ENCODE measurements at regions not wholly inside any gene's neighbourhood (a gene's known extent, or its start where the extent isn't known, plus 50 kb on each side); places are given as distances from the start of the nearest gene placed in this dataset.
"Not testable (repeated sequence)": the region's sequence is repeated elsewhere in the genome, so short reads cannot be mapped to it uniquely, and the experiment has no call there.

- Mint-ChIP-seq H3K27ac (ENCODE audit: unreplicated experiment) (no peak overlapping the region), H3K4me3 (no peak overlapping the region), H3K9me3 (peaks cover 6% of the 10 kb centered on the region), H3K27me3 (ENCODE audit: low read depth) (no peaks in the 10 kb centered on the region), H3K36me3 (ENCODE audit: low read depth) (no peaks in the 10 kb centered on the region), H3K4me1 (no peaks in the 10 kb centered on the region)
- TF ChIP-seq CTCF (conservative IDR thresholded peaks at IDR 0.05), result no peak
- no peak for DNase-seq (ENCODE audit: low read depth, low spot score)
These were observed 861.2 kb downstream of the UQCRFS1 start for GRCh38 chr19:28351761-28352160.

GRCh38 chr19:28351321-28351720 lies 861.6 kb downstream of the UQCRFS1 start:
- H3K27ac Mint-ChIP-seq (ENCODE audit: unreplicated experiment); H3K9me3 Mint-ChIP-seq; DNase-seq (ENCODE audit: low read depth, low spot score); H3K27me3 Mint-ChIP-seq (ENCODE audit: low read depth); H3K4me1 Mint-ChIP-seq; H3K4me3 Mint-ChIP-seq; H3K36me3 Mint-ChIP-seq (ENCODE audit: low read depth): not testable (repeated sequence)

GRCh38 chr19:28350673-28351072 lies 862.3 kb downstream of the UQCRFS1 start:
- no peak for TF ChIP-seq CTCF (conservative IDR thresholded peaks at IDR 0.05)
- no peak overlapping the region for H3K27ac Mint-ChIP-seq (ENCODE audit: unreplicated experiment)
- no peak overlapping the region for H3K4me3 Mint-ChIP-seq

GRCh38 chr19:28350037-28350436 lies 862.9 kb downstream of the UQCRFS1 start:
- Mint-ChIP-seq H3K4me1 (no peaks in the 10 kb centered on the region), H3K27me3 (ENCODE audit: low read depth) (peaks cover 9% of the 10 kb centered on the region), H3K4me3 (no peak overlapping the region), H3K27ac (ENCODE audit: unreplicated experiment) (no peak overlapping the region), H3K9me3 (no peaks in the 10 kb centered on the region), H3K36me3 (ENCODE audit: low read depth) (no peaks in the 10 kb centered on the region)
- no peak for DNase-seq (ENCODE audit: low read depth, low spot score)
- no peak for TF ChIP-seq CTCF (conservative IDR thresholded peaks at IDR 0.05)

More at GRCh38 chr19:28350673-28351072, 862.3 kb downstream of the UQCRFS1 start:
- no peak for DNase-seq (ENCODE audit: low read depth, low spot score)
- no peaks in the 10 kb centered on the region for H3K4me1 Mint-ChIP-seq
- peaks cover 3% of the 10 kb centered on the region for H3K27me3 Mint-ChIP-seq (ENCODE audit: low read depth)
- no peaks in the 10 kb centered on the region for H3K36me3 Mint-ChIP-seq (ENCODE audit: low read depth)
- peaks cover 3% of the 10 kb centered on the region for H3K9me3 Mint-ChIP-seq

GRCh38 chr19:28349604-28350003 lies 863.3 kb downstream of the UQCRFS1 start:
- H3K27me3 Mint-ChIP-seq (ENCODE audit: low read depth), result peaks cover 11% of the 10 kb centered on the region
- H3K36me3 Mint-ChIP-seq (ENCODE audit: low read depth), result no peaks in the 10 kb centered on the region
- H3K27ac Mint-ChIP-seq (ENCODE audit: unreplicated experiment), result no peak overlapping the region
- no peak overlapping the region for H3K4me3 Mint-ChIP-seq
- no peaks in the 10 kb centered on the region for H3K9me3 Mint-ChIP-seq
- DNase-seq (ENCODE audit: low read depth, low spot score), result no peak
- no peak for TF ChIP-seq CTCF (conservative IDR thresholded peaks at IDR 0.05)
- no peaks in the 10 kb centered on the region for H3K4me1 Mint-ChIP-seq

GRCh38 chr19:28345811-28346210 lies 867.1 kb downstream of the UQCRFS1 start:
- no peak for TF ChIP-seq CTCF (conservative IDR thresholded peaks at IDR 0.05)
- Mint-ChIP-seq H3K4me1 (no peaks in the 10 kb centered on the region), H3K9me3 (no peaks in the 10 kb centered on the region), H3K27ac (ENCODE audit: unreplicated experiment) (no peak overlapping the region), H3K4me3 (no peak overlapping the region), H3K27me3 (ENCODE audit: low read depth) (peaks cover 11% of the 10 kb centered on the region), H3K36me3 (ENCODE audit: low read depth) (no peaks in the 10 kb centered on the region)
- no peak for DNase-seq (ENCODE audit: low read depth, low spot score)
